GM12872 (cell line): ENCODE measurements at regions not wholly inside any gene's neighbourhood (a gene's known extent, or its start where the extent isn't known, plus 50 kb on each side); places are given as distances from the start of the nearest gene placed in this dataset.

Source experiments
- CTCF ChIP-seq: IDR thresholded peaks from 3 replicates; pipeline ENCODE4 v1.5.1; 2011; ENCODE audit warnings: low read depth, mild to moderate bottlenecking, low read length, moderate library complexity; ENCODE audit not compliant: insufficient read depth

GRCh38 chr2:15804691-15805090 lies 135.7 kb upstream of the MYCN start:
- TF ChIP-seq CTCF, result no peak

GRCh38 chr2:15805206-15805605 lies 135.1 kb upstream of the MYCN start:
- no peak for TF ChIP-seq CTCF

GRCh38 chr2:15805772-15806171 lies 134.6 kb upstream of the MYCN start:
- no peak for TF ChIP-seq CTCF

- no peak for TF ChIP-seq CTCF
Measured at GRCh38 chr2:15806801-15807417, 133.4 kb upstream of the MYCN start.

GRCh38 chr2:15807418-15808203 lies 132.7 kb upstream of the MYCN start:
- TF ChIP-seq CTCF, result no peak

GRCh38 chr2:15808204-15808910 lies 132.0 kb upstream of the MYCN start:
- TF ChIP-seq CTCF, result no peak

- TF ChIP-seq CTCF, result no peak
Measured at GRCh38 chr2:15808944-15809343, 131.4 kb upstream of the MYCN start.
